Epithelial cell of esophagus (primary cell): ENCODE measurements at regions not wholly inside any gene's neighbourhood (a gene's known extent, or its start where the extent isn't known, plus 50 kb on each side); places are given as distances from the start of the nearest gene placed in this dataset.

Experiments used
- DNase-seq: peaks from one replicate; pipeline ENCODE4 v3.0.0; 2010; ENCODE audit warnings: low read depth
- H3K4me3 ChIP-seq: 2 replicates; pipeline ENCODE4 v1.5.1; 2011; ENCODE audit warnings: mild to moderate bottlenecking, low read length, control low read depth
- TF ChIP-seq, protein P1 (sequence below): IDR thresholded peaks from 2 replicates; pipeline ENCODE4 v1.5.1; 2011; ENCODE audit warnings: low read depth, mild to moderate bottlenecking, low read length, control low read depth, inconsistent platforms; ENCODE audit not compliant: insufficient read depth; ENCODE audit errors: missing control alignments

DNA sequence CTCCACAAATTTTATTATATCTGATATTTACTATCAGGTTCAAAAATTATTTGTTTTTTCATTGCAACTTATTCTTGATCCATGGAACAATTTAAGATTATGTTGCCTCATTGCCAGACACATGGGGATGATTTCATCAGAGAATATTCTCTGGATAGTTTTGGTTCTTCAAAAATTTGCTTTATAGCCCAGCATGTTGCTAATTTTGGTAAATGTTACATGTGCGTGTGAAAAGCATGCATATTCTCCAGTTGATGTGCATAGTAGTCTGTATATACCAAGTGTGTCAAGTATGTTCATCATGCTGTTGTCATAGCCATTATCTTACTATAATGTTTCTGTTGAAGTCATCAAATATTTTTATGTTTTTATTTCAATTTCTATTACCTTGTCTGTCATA, 122.3 kb downstream of the RFC3 start:
- no peak for DNase-seq

DNA sequence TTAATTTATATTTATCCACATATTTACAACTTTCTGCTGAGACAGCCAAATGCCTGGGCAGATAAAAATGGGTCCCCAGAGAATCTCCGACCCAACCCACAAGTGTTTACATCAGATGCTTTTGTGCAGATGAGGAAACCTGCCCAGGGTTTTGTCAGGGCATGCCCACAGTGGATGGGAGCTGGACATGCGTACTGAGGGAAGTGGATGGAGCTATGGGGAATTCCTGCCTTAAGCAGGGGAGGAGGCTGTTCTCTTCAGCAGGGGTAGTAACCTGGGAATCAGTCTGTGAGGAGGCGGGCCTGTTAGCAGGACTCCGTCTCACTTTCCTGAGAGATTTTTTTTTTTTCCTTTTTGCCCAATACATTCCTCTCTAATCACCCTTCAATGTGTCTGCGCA, 122.9 kb downstream of the RFC3 start:
- TF ChIP-seq, protein P1, sequence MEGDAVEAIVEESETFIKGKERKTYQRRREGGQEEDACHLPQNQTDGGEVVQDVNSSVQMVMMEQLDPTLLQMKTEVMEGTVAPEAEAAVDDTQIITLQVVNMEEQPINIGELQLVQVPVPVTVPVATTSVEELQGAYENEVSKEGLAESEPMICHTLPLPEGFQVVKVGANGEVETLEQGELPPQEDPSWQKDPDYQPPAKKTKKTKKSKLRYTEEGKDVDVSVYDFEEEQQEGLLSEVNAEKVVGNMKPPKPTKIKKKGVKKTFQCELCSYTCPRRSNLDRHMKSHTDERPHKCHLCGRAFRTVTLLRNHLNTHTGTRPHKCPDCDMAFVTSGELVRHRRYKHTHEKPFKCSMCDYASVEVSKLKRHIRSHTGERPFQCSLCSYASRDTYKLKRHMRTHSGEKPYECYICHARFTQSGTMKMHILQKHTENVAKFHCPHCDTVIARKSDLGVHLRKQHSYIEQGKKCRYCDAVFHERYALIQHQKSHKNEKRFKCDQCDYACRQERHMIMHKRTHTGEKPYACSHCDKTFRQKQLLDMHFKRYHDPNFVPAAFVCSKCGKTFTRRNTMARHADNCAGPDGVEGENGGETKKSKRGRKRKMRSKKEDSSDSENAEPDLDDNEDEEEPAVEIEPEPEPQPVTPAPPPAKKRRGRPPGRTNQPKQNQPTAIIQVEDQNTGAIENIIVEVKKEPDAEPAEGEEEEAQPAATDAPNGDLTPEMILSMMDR, result no peak
- H3K4me3 ChIP-seq, result no peak overlapping the region
- DNase-seq, result peak; percentile 98

More for the DNA sequence above, 122.3 kb downstream of the RFC3 start:
- H3K4me3 ChIP-seq, result no peak overlapping the region
- TF ChIP-seq, protein P1, result no peak

DNA sequence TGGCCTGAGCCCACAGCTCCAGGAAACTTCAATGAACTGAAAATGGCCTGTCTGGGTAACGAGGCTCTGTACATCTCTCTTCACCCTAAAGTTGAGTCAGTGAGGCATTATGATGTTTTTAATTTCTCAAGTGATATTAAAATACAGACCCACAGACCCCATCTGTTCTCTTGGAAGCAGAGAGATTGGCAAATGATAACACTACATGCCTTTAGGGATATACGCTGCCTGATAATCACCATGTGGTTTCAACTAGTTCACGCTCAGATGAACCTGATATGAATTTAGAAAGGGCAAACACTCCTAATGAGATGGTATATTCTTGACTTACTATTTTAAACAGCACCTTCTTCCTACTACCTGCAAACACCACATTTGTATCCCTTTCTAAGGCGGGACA, 127.5 kb downstream of the RFC3 start:
- TF ChIP-seq, protein P1, result no peak
- no peak for DNase-seq
- H3K4me3 ChIP-seq, result no peak overlapping the region

DNA sequence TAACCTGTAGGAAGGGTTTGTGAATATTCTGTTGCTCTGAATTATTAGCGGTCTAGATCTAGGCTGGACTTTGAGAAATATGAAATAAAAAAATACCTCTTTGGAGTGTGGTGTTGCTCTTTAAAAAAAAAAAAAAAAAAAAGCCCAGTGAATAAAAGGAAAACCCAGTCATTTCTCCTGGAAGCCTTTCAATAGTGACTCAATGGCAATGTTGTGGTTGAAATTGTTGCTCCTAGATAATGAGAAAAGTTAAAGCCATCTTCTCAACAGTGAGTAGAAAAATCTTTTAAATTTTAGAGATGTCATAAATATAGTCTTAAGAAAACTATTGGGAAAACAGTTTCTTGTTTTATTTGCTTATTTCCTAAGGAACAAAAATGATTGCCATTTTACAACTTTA, 135.3 kb downstream of the RFC3 start:
- DNase-seq, result peak; percentile 9
- TF ChIP-seq, protein P1, result no peak

DNA sequence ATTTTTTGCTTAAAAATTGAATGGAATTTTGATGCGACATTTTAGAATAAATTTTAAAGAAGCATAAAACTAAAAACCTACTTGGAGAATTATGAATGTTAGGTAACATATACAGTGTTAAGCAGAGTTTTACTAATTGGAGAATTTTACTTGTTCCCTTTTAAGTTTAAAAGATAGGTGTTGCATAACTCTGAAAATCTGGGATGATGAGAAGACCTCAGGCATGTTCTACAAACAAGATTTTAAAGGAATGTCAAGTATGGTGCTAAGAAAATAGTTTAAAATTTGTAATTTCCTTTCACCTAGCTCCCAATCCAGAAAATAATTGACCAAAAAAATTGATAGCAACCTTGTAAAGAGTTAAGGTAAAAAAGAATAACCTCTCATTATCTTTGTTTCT, 135.8 kb downstream of the RFC3 start:
- no peak overlapping the region for H3K4me3 ChIP-seq
- TF ChIP-seq, protein P1, result no peak
- no peak for DNase-seq

More for the DNA sequence above, 135.3 kb downstream of the RFC3 start:
- no peak overlapping the region for H3K4me3 ChIP-seq

DNA sequence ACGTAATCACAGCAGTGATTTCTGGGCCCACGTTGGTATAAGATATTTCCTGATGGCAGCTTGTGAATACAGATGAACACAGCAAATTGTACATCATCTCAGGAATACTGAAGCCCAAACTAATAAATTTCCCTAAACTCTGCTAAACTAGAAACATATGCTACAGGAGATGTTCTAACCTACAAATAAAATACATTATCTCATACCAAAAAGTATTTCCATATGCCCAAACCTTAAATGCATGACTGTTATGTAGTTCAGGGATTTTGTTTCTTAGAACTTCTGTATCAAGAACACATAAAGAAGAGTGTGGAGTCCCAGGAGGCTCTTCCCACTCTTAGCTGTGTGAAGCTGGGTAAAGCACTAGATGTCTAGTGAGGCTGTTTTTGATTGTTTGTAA, 138.4 kb downstream of the RFC3 start:
- H3K4me3 ChIP-seq, result no peak overlapping the region
- DNase-seq, result no peak
- TF ChIP-seq, protein P1, result no peak

DNA sequence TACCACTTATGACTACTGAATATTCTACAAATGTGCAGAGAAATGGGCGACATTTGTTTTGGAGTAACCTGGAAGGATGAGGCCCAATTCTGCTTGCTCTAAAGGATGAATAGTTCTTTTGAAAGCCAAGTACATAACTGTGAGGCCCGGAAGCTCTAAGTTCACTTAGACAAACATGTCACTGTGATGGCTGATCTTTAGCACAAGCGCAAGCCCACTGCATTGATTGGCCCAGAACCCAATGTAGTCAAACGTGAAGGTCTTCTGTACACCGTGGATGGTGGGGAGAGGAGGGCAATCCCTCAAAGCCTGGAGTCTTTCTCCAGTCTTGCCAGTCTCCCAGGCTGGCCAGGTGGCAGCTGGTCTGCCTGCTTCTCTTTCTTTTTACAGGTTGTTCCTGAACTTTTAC, 139.6 kb downstream of the RFC3 start:
- H3K4me3 ChIP-seq, result no peak overlapping the region
- no peak for DNase-seq
- TF ChIP-seq, protein P1, result no peak
